Panc1 (cell line): ENCODE measurements at regions not wholly inside any gene's neighbourhood (a gene's known extent, or its start where the extent isn't known, plus 50 kb on each side); places are given as distances from the start of the nearest gene placed in this dataset.

ENCODE experiments used
- ATAC-seq: fragments of 200-7000 bp; cut with Tn5 transposase; 2 replicates; pipeline ENCODE4 v1.9.1; 2020; ENCODE audit warnings: mild to moderate bottlenecking, moderate library complexity
- BruUV-seq: library from RNA; stranded (reverse); fragments of 400-500 nt; replicated peaks from 2 replicates; lab custom pipeline; 2021; lab: Mats Ljungman, UMichigan
- CTCF ChIA-PET: fragments of 300-600 bp; sonication (Branson Sonifier 250); formaldehyde crosslinking; loops from one replicate; lab custom pipeline; 2022; ENCODE audit warnings: antibody characterized with exemption; lab: Charles Lee
- POLR2A ChIA-PET: fragments of 300-600 bp; sonication (Branson Sonifier 250); formaldehyde crosslinking; loops from one replicate; lab custom pipeline; 2022; ENCODE audit warnings: antibody characterized with exemption; lab: Charles Lee
- DNase-seq: peaks from one replicate; pipeline ENCODE4 v3.0.0-alpha.2; 2010; ENCODE audit warnings: low read depth, low spot score
- H3K27ac ChIP-seq: 2 replicates; pipeline ENCODE4 v1.5.1; 2011; ENCODE audit warnings: mild to moderate bottlenecking, low read length, inconsistent platforms
- H3K27me3 ChIP-seq: fragments of 200-500 bp; sonication (Bioruptor generic); 2 replicates; pipeline ENCODE4 v1.6.0; 2014; ENCODE audit warnings: low read length, inconsistent platforms; ENCODE audit not compliant: control insufficient read depth, insufficient read depth
- H3K36me3 ChIP-seq: fragments of 200-500 bp; sonication (Bioruptor generic); 2 replicates; pipeline ENCODE4 v1.5.1; 2014; ENCODE audit warnings: inconsistent platforms, mild to moderate bottlenecking, low read length, moderate library complexity; ENCODE audit not compliant: control insufficient read depth, insufficient read depth
- H3K4me1 ChIP-seq: 2 replicates; pipeline ENCODE4 v1.5.1; 2011; ENCODE audit warnings: inconsistent platforms, mild to moderate bottlenecking, low read length, moderate library complexity; ENCODE audit not compliant: control insufficient read depth, insufficient read depth
- H3K4me3 ChIP-seq, 2 experiments: 2 replicates each; pipeline ENCODE4 v1.5.1; 2011 to 2012; ENCODE audit warnings: low read depth in 2 of 2, low read length in 2 of 2, mild to moderate bottlenecking in 2 of 2, inconsistent platforms in 1 of 2, moderate library complexity in 1 of 2
- H3K9me3 ChIP-seq: fragments of 200-500 bp; sonication (Bioruptor generic); 2 replicates; pipeline ENCODE4 v1.5.1; 2014; ENCODE audit warnings: low read depth, mild to moderate bottlenecking, inconsistent platforms, low read length, moderate library complexity; ENCODE audit not compliant: control insufficient read depth, insufficient read depth
- POLR2AphosphoS5 ChIP-seq: IDR thresholded peaks from 2 replicates; pipeline ENCODE4 v1.6.1; 2012; ENCODE audit warnings: mild to moderate bottlenecking, low read depth, low read length, moderate library complexity
- SIN3A ChIP-seq: IDR thresholded peaks from 2 replicates; pipeline ENCODE4 v1.6.1; 2012; ENCODE audit warnings: low read depth, mild to moderate bottlenecking, low read length, moderate library complexity, borderline replicate concordance; ENCODE audit not compliant: insufficient read depth
- TCF7L2 ChIP-seq: IDR thresholded peaks from 2 replicates; pipeline ENCODE4 v1.6.1; 2011; ENCODE audit warnings: mild to moderate bottlenecking, low read depth, low read length, inconsistent platforms
- in situ Hi-C: cut with HindIII; loops from 2 replicates; pipeline ENCODE4 v1.10.0; 2016; ENCODE audit warnings: low sequenced_read_pairs, low pct_unique_long_range_greater_than_20kb
- intact Hi-C: fragments of 100-400 bp; cut with micrococcal nuclease; formaldehyde crosslinking; loops from one replicate; pipeline ENCODE4 v1.10.0; 2022; ENCODE audit not compliant: unreplicated experiment
- TF ChIP-seq, protein P1 (sequence below), 2 experiments: IDR thresholded peaks; 2 replicates each; pipeline ENCODE4 v1.6.1; 2011 to 2012; ENCODE audit warnings: low read depth in 2 of 2, control low read depth in 1 of 2, low read length in 1 of 2, mild to moderate bottlenecking in 1 of 2, moderate library complexity in 1 of 2; ENCODE audit not compliant: insufficient read depth in 1 of 2
- TF ChIP-seq, protein P2 (sequence below): fragments of 450-650 bp; IDR thresholded peaks from 2 replicates; pipeline ENCODE4 v1.5.1; 2017; ENCODE audit warnings: mild to moderate bottlenecking

DNA sequence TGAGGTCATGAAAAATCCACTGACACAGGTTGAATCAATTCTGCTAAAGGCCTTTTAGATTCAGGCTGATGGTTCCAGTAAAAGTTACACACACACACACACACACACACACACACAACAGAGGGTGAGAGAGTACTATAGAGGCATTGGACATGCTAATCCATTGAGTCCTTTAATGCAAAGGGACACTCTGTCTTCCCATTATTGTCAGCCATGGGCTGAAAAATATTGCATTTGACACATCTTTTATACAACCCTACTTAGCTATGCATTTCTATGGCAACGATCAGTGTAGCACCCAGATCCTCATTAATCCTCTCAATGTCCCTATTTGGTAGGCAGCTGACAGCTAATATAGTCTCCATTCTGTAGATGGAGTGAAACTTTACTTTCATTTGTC lies 440.8 kb upstream of the RGPD4 start:
- Histone ChIP-seq H3K4me3 (no peak overlapping the region), H3K27ac (no peak overlapping the region), H3K9me3 (no peaks in the 10 kb centered on the region), H3K36me3 (no peaks in the 10 kb centered on the region; the same call in 1 of the 2 replicates), H3K27me3 (no peaks in the 10 kb centered on the region), H3K4me1 (no peaks in the 10 kb centered on the region)
- ChIA-PET POLR2A (no interaction called here), CTCF (no interaction called here)
- TF ChIP-seq POLR2AphosphoS5 (no peak), SIN3A (no peak), TCF7L2 (no peak)
- TF ChIP-seq, protein P1, sequence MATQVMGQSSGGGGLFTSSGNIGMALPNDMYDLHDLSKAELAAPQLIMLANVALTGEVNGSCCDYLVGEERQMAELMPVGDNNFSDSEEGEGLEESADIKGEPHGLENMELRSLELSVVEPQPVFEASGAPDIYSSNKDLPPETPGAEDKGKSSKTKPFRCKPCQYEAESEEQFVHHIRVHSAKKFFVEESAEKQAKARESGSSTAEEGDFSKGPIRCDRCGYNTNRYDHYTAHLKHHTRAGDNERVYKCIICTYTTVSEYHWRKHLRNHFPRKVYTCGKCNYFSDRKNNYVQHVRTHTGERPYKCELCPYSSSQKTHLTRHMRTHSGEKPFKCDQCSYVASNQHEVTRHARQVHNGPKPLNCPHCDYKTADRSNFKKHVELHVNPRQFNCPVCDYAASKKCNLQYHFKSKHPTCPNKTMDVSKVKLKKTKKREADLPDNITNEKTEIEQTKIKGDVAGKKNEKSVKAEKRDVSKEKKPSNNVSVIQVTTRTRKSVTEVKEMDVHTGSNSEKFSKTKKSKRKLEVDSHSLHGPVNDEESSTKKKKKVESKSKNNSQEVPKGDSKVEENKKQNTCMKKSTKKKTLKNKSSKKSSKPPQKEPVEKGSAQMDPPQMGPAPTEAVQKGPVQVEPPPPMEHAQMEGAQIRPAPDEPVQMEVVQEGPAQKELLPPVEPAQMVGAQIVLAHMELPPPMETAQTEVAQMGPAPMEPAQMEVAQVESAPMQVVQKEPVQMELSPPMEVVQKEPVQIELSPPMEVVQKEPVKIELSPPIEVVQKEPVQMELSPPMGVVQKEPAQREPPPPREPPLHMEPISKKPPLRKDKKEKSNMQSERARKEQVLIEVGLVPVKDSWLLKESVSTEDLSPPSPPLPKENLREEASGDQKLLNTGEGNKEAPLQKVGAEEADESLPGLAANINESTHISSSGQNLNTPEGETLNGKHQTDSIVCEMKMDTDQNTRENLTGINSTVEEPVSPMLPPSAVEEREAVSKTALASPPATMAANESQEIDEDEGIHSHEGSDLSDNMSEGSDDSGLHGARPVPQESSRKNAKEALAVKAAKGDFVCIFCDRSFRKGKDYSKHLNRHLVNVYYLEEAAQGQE (IDR thresholded peaks at IDR 0.05; ENCODE audit: insufficient read depth in 1 of 2, low read depth in 2 of 2, low read length in 1 of 2) = no peak
- TF ChIP-seq, protein P2, sequence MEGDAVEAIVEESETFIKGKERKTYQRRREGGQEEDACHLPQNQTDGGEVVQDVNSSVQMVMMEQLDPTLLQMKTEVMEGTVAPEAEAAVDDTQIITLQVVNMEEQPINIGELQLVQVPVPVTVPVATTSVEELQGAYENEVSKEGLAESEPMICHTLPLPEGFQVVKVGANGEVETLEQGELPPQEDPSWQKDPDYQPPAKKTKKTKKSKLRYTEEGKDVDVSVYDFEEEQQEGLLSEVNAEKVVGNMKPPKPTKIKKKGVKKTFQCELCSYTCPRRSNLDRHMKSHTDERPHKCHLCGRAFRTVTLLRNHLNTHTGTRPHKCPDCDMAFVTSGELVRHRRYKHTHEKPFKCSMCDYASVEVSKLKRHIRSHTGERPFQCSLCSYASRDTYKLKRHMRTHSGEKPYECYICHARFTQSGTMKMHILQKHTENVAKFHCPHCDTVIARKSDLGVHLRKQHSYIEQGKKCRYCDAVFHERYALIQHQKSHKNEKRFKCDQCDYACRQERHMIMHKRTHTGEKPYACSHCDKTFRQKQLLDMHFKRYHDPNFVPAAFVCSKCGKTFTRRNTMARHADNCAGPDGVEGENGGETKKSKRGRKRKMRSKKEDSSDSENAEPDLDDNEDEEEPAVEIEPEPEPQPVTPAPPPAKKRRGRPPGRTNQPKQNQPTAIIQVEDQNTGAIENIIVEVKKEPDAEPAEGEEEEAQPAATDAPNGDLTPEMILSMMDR = no peak
- DNase-seq (no peak), ATAC-seq (no peak)
- in situ Hi-C loops (no loop called here), intact Hi-C loops (no loop called here)
- BruUV-seq = no TSS peak

DNA sequence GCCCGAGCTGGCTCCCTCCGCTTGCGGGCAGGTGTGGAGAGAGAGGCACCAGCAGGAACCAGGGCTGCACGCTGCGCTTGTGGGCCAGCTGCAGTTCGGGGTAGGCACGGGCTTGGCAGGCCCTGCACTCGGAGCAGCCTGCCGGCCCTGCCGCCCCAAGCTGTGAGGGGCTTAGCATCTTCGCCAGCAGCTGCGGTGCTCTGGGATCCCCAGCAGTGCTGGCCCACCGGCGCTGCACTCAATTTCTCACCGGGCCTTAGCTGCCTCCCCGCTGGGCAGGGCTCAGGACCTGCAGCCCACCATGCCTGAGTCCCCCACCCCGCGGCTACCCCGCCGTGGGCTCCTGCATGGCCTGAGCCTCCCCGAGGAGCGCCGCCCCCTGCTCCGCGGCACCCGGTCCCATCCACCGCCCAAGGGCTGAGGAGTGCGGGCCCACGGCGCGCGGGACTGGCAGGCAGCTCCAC lies 434.4 kb upstream of the RGPD4 start:
- intact Hi-C loops (no loop called here), in situ Hi-C loops (no loop called here)
- Histone ChIP-seq H3K4me3 (no peak overlapping the region), H3K36me3 (no peaks in the 10 kb centered on the region), H3K4me1 (no peaks in the 10 kb centered on the region), H3K27me3 (no peaks in the 10 kb centered on the region), H3K27ac (no peak overlapping the region), H3K9me3 (no peaks in the 10 kb centered on the region; the same call in 1 of the 2 replicates)
- ATAC-seq = no peak
- ChIA-PET POLR2A (no interaction called here), CTCF (no interaction called here)
- DNase-seq = no peak
- BruUV-seq = no TSS peak
- no peak for TF ChIP-seq TCF7L2
- TF ChIP-seq POLR2AphosphoS5 = no peak
- TF ChIP-seq, protein P1 (IDR thresholded peaks at IDR 0.05; ENCODE audit: insufficient read depth in 1 of 2, low read depth in 2 of 2, low read length in 1 of 2) = no peak
- TF ChIP-seq SIN3A = no peak
- TF ChIP-seq, protein P2 = no peak
